GM21390 (cell line): ENCODE measurements at regions not wholly inside any gene's neighbourhood (a gene's known extent, or its start where the extent isn't known, plus 50 kb on each side); places are given as distances from the start of the nearest gene placed in this dataset.

Experiments used
- ATAC-seq: cut with Tn5 transposase; IDR thresholded peaks from one replicate; pipeline ENCODE4 v1.9.1; 2021; ENCODE audit not compliant: unreplicated experiment

- ATAC-seq = no peak
These were observed 307.6 kb upstream of the SEMA3A start for GRCh38 chr7:84502239-84502638.

GRCh38 chr7:84497873-84498272 is 303.3 kb upstream of the SEMA3A start:
- no peak for ATAC-seq

DNA sequence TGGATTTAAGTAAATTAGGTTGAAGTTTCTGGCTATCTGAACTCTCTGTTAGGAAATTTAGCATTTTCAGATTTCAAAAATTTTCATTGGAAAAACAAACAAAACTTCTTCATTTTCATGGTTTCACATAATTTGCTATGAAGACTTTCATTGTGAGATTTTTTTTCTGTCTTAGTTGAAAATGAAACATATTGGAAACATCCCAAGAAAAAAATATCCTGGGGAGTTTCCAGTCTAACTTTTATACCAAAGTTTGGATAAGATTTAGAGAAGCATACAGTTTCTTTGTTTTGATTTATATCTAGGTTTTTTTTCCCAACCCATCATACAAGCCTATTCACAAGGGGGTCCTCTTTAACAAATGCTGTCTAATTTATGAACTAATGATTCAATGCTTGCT is 300.5 kb upstream of the SEMA3A start:
- no peak for ATAC-seq

DNA sequence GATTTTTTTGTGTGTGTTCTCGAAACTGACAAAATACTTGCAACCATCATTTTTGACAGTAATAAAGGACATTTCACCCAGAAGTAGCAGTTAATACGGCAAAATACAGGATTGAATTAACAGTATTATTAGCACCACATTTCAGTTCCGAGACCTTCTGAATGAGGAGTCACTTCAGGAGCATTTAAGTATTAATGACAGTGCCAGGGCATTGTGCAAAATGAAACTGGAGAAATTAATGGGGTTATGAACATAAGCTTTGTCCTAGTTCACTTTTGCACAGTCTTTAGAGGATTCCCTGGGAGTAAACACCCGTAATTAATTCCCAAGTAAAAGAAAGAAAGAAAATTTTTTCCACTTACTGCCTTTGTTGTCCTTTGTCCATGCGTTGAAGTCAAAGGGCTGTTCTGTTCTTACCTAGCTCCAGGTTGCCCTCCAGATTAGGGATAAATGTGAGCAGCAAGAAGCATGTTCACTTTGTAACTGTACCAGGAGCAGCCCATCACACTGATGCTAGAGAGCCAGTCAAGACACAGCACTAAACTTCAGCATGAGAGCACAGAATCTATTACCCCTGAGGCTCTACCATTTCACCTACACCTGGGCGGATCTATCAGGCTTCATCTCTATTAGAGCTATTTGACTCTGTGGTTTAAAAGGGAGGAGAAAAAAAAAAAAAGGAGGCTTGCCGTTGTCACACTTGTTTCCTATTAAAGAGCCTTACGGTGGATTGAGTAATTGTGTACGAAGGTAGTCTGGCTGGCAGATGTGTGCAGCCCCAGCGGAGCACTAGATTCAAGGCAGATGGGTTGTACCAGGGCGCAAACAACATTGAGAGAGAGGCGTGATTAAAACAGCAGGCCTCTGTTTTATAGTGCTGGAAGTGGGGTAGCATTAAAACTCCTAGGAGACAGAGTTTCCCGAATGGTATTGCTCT is 297.8 kb upstream of the SEMA3A start:
- ATAC-seq = no peak

GRCh38 chr7:84490661-84491060 is 296.1 kb upstream of the SEMA3A start:
- ATAC-seq = no peak

GRCh38 chr7:84484502-84485079 is 290.0 kb upstream of the SEMA3A start:
- ATAC-seq = no peak

DNA sequence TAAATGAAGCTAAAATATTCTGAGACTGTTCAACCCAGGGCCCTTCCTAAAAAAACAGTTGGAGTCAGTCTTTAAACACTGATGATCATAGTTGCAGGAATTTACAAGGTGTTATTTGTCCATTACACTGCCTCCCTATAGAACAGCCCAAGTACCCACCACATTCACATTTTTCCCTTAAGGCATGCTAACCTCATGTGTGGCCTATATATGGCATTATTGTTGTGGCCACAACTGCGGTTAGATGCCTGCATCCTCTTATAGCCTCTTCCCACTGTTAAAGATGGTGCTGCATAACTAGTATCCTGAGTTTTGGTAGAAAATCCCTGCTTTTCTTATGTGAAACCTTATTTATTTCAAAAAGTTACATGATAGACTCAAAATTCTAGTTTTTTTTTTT is 287.9 kb upstream of the SEMA3A start:
- no peak for ATAC-seq

- no peak for ATAC-seq
These were observed 284.5 kb upstream of the SEMA3A start for GRCh38 chr7:84479059-84479458.

DNA sequence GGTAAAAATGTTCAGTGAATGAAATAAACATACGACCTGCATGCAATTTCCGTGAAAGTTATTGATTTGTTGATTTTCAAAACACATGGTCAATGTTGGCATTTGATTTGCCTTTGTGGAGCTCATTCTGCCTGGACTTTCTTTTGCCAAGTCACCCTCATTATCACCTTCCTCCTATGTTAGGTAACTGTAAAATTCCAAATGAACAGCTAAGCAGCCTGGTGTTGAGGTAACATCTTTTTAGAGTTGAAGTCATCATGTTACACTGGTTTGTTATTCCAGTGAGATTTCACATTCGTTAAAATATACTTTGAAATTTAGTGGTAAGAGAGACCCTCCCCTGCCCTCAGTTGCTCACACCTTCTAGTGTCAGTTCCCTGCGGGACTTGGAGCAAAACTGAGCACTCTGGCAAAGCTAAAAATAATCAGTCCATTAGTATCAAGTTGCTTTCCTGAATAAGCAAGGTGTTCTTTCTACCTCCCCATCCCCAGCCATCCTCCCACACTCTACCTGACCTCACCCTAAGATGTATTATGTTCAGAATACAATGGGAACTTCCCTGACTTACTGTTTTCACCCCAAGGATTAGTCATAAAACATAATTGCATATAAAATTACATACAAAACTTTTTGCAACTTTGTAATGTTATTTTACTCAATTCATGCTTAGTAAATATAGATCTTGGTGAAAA is 283.3 kb upstream of the SEMA3A start:
- ATAC-seq = no peak

GRCh38 chr7:84474436-84474835 is 279.8 kb upstream of the SEMA3A start:
- ATAC-seq = no peak

GRCh38 chr7:84471576-84471975 is 277.0 kb upstream of the SEMA3A start:
- ATAC-seq = no peak

- ATAC-seq = no peak
These were observed 274.4 kb upstream of the SEMA3A start for GRCh38 chr7:84469034-84469433.

DNA sequence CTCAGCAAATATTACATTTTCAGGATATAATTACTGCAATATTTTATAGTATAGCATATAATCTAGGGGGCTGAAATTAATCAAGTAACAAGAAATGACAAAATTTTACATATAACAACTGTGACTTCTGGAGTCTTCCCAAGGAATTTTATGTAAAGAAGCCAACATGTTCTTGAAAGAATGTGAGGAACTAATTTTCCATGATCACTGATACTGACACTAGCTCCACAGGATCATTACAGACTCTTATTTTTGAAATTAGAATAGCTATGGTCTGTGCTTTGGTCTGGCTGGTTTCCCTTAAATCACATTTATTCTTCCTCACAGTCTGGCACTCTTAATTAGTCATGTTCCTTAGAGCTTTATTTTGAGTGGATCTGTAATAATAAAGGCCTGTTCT is 267.7 kb upstream of the SEMA3A start:
- no peak for ATAC-seq

DNA sequence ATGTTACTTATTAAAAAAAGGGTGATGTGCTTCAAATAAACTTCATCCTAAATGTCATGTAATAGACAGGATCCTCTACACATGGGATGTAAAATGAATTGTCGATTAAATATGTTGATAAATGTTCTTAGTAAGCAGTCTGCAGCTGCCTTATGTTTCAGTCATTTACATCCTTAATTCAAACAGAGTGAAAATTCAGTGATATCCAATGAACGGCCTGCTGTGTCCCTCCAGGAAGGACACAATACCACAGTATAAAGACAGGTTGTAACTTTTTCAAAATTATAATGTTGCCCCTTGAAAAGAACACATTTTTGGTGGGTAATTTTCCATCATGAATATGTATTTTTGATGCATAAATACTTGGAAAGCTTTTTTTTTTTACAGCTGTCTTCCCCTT is 266.5 kb upstream of the SEMA3A start:
- ATAC-seq = no peak

- ATAC-seq = no peak
These were observed 261.2 kb upstream of the SEMA3A start for GRCh38 chr7:84455788-84456187.

- ATAC-seq = no peak
These were observed 259.8 kb upstream of the SEMA3A start for GRCh38 chr7:84454174-84454959.

GRCh38 chr7:84452618-84453017 is 258.0 kb upstream of the SEMA3A start:
- no peak for ATAC-seq

- no peak for ATAC-seq
These were observed 256.2 kb upstream of the SEMA3A start for GRCh38 chr7:84450772-84451171.

DNA sequence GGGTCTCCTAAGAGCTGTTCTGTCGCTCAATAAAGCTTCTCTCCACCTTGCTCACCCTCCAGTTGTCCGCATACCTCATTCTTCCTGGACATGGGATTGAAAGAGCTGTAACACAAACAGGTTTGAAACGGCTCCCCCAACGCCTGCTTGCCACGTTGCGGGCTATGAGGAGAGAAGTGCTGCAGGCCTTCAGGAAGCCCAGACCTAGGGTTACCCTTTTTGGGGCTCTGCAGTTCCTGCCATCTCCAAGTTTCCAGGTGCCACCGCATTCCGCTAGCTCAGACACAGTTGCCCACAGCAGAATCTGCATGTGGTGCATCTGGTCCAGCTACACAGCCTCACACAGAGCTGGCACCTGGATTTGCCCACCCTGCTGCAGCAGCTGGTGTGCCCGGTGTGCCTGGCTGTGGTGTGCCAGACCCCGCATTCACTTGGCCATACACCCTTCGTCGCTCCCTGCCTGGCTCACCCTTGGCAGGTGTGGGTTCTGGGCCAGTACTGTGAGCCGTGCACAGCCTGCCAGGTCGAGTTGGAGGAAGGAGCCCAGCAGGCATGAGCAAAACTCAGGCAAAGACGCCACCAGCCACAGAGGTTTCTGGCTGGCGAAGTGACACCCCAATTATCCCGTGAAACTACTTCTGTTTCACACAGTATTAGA is 253.2 kb upstream of the SEMA3A start:
- ATAC-seq = no peak

- no peak for ATAC-seq
These were observed 252.4 kb upstream of the SEMA3A start for GRCh38 chr7:84446991-84447480.
